ENCODE measurements at regions not wholly inside any gene's neighbourhood (a gene's known extent, or its start where the extent isn't known, plus 50 kb on each side); places are given as distances from the start of the nearest gene placed in this dataset.
A peak's percentile ranks its signal among the peaks of the same experiment; 100 is the strongest.

GRCh38 chr2:129755786-129756185 is 223.7 kb upstream of the RAB6C start:
- Histone ChIP-seq H3K9me3 (replicated peaks in 1 of 11) (peaks cover 0 to 4% (median 0%) of the 10 kb centered on the region in 11 experiments; a peak in 1 of 22 replicates), H3K27ac (no peak overlapping the region), H3K4me1 (peaks cover 17 to 22% (median 20%) of the 10 kb centered on the region in 10 experiments), H3K4me2 (peak overlapping the region in 1 of 11 experiments; percentile 10; a peak in 2 of 22 replicates), H3K36me3 (no peaks in the 10 kb centered on the region), H4K20me1 (no peaks in the 10 kb centered on the region), H3K27me3 (no peaks in the 10 kb centered on the region), H3K9ac (no peak overlapping the region), H3K4me3 (no peak overlapping the region)
- TF ChIP-seq Cebpa-rat (IDR thresholded peaks at IDR 0.05), result no peak

GRCh38 chr2:129756276-129756675 is 223.2 kb upstream of the RAB6C start:
- peaks cover 0 to 2% (median 0%) of the 10 kb centered on the region in 11 experiments; a peak in 1 of 22 replicates for H3K9me3 ChIP-seq (replicated peaks in 1 of 11)
- peaks cover 17 to 22% (median 20%) of the 10 kb centered on the region in 10 experiments for H3K4me1 ChIP-seq
- no peaks in the 10 kb centered on the region for H4K20me1 ChIP-seq
- TF ChIP-seq Cebpa-rat (IDR thresholded peaks at IDR 0.05), result no peak
- no peak overlapping the region for H3K9ac ChIP-seq
- H3K27me3 ChIP-seq, result no peaks in the 10 kb centered on the region
- no peak overlapping the region for H3K4me3 ChIP-seq
- no peak overlapping the region for H3K4me2 ChIP-seq
- no peak overlapping the region for H3K27ac ChIP-seq
- H3K36me3 ChIP-seq, result no peaks in the 10 kb centered on the region

DNA sequence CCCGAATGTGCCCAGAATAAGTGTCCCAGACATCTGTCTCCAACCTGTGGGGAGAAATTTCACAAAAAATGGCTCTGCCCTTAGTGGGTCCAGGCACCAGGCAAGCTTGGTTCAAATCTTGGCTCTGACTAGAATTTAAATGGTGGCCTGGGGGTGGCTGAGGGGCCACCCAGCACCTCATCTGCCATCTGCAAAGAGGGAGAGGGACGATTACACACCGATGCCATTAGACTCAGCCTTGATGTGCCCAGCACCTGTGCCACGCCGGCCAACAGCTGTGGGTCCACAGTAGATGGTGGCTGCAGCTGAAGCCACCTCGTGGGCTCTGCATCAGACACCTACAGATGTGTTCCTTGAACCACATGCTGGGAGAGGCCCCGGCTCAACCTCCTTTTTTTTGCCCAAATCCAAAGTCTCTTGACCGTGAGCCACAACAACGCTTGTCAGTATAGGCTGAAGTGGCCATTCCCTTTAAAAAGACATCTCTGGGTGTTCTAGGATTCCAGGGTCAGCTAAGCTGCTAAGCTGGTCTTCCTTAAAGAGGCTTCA is 222.0 kb upstream of the RAB6C start:
- no peak for TF ChIP-seq Cebpa-rat (IDR thresholded peaks at IDR 0.05)
- H3K4me2 ChIP-seq, result peak overlapping the region in 8 of 11 experiments; percentile 65 to 85 (median 76); a peak in 16 of 22 replicates
- no peak overlapping the region for H3K9ac ChIP-seq

GRCh38 chr2:129757915-129758783 is 221.3 kb upstream of the RAB6C start:
- H4K20me1 ChIP-seq, result no peaks in the 10 kb centered on the region
- peak overlapping the region in 7 of 11 experiments; percentile 8 to 53 (median 33); a peak in 8 of 22 replicates for H3K27ac ChIP-seq
- peaks cover 15 to 33% (median 23%) of the 10 kb centered on the region in 10 experiments for H3K4me1 ChIP-seq
- no peaks in the 10 kb centered on the region for H3K36me3 ChIP-seq
- TF ChIP-seq Cebpa-rat (IDR thresholded peaks at IDR 0.05), result no peak
- peak overlapping the region in 6 of 11 experiments; percentile 2 to 56 (median 26); a peak in 9 of 22 replicates for H3K9ac ChIP-seq
- H3K4me3 ChIP-seq, result peak overlapping the region in 2 of 10 experiments; percentile 5 to 38; a peak in 4 of 20 replicates
- H3K4me2 ChIP-seq, result peak overlapping the region; percentile 65 to 85 (median 74)
- peaks cover 0 to 2% (median 0%) of the 10 kb centered on the region in 11 experiments; a peak in 1 of 22 replicates for H3K9me3 ChIP-seq (replicated peaks in 1 of 11)
- no peaks in the 10 kb centered on the region for H3K27me3 ChIP-seq

More for the DNA sequence above, 222.0 kb upstream of the RAB6C start:
- H3K4me3 ChIP-seq, result no peak overlapping the region
- H3K27me3 ChIP-seq, result no peaks in the 10 kb centered on the region
- H3K27ac ChIP-seq, result no peak overlapping the region
- H3K36me3 ChIP-seq, result no peaks in the 10 kb centered on the region
- H4K20me1 ChIP-seq, result no peaks in the 10 kb centered on the region
- peaks cover 15 to 26% (median 20%) of the 10 kb centered on the region in 10 experiments for H3K4me1 ChIP-seq
- H3K9me3 ChIP-seq (replicated peaks in 1 of 11), result peaks cover 0 to 2% (median 0%) of the 10 kb centered on the region in 11 experiments; a peak in 1 of 22 replicates

GRCh38 chr2:129758784-129759471 is 220.5 kb upstream of the RAB6C start:
- peaks cover 0 to 2% (median 0%) of the 10 kb centered on the region in 11 experiments; a peak in 1 of 22 replicates for H3K9me3 ChIP-seq (replicated peaks in 1 of 11)
- peak overlapping the region in 6 of 11 experiments; percentile 2 to 56 (median 26); a peak in 9 of 22 replicates for H3K9ac ChIP-seq
- H3K4me3 ChIP-seq, result peak overlapping the region in 2 of 10 experiments; percentile 5 to 38; a peak in 4 of 20 replicates
- H4K20me1 ChIP-seq, result no peaks in the 10 kb centered on the region
- TF ChIP-seq Cebpa-rat (IDR thresholded peaks at IDR 0.05), result no peak
- no peaks in the 10 kb centered on the region for H3K27me3 ChIP-seq
- H3K27ac ChIP-seq, result peak overlapping the region in 7 of 11 experiments; percentile 8 to 53 (median 33); a peak in 8 of 22 replicates
- no peaks in the 10 kb centered on the region for H3K36me3 ChIP-seq
- H3K4me2 ChIP-seq, result peak overlapping the region; percentile 65 to 85 (median 74)
- H3K4me1 ChIP-seq, result peaks cover 19 to 37% (median 27%) of the 10 kb centered on the region in 10 experiments

DNA sequence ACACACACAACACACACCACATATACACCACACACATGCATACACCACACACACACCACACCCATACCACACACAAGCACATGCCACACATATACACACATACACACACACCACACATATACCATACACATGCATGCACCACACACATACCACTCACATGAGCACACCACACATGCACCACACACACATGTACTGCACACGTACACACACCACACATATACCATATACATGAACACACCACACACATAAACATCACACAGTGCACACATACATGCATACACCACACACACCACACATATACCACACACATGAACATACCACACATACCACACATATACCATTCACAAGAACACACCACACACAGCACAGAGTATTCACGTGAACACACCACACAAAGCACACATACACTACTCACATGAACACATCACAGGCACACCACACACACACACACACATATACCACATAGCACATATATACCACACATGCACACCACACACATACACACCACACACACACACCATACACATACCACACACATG is 219.9 kb upstream of the RAB6C start:
- Histone ChIP-seq H3K4me2 (peak overlapping the region; percentile 65 to 85 (median 74); a peak in 19 of 22 replicates), H3K36me3 (no peaks in the 10 kb centered on the region), H4K20me1 (no peaks in the 10 kb centered on the region), H3K4me1 (peaks cover 24 to 43% (median 33%) of the 10 kb centered on the region in 10 experiments), H3K27ac (no peak overlapping the region), H3K4me3 (no peak overlapping the region), H3K9ac (no peak overlapping the region), H3K27me3 (no peaks in the 10 kb centered on the region), H3K9me3 (replicated peaks in 1 of 11) (peaks cover 0 to 2% (median 0%) of the 10 kb centered on the region in 11 experiments; a peak in 1 of 22 replicates)
- no peak for TF ChIP-seq Cebpa-rat (IDR thresholded peaks at IDR 0.05)

GRCh38 chr2:129760669-129761068 is 218.8 kb upstream of the RAB6C start:
- no peak for TF ChIP-seq Cebpa-rat (IDR thresholded peaks at IDR 0.05)
- Histone ChIP-seq H3K4me3 (no peak overlapping the region), H3K4me1 (peaks cover 33 to 55% (median 44%) of the 10 kb centered on the region in 10 experiments), H3K9me3 (replicated peaks in 1 of 11) (peaks cover 0 to 2% (median 0%) of the 10 kb centered on the region in 11 experiments; a peak in 1 of 22 replicates), H3K27me3 (peaks cover 0 to 7% (median 0%) of the 10 kb centered on the region in 11 experiments; a peak in 4 of 22 replicates), H3K36me3 (no peaks in the 10 kb centered on the region), H4K20me1 (no peaks in the 10 kb centered on the region), H3K9ac (no peak overlapping the region), H3K4me2 (no peak overlapping the region), H3K27ac (no peak overlapping the region)

DNA sequence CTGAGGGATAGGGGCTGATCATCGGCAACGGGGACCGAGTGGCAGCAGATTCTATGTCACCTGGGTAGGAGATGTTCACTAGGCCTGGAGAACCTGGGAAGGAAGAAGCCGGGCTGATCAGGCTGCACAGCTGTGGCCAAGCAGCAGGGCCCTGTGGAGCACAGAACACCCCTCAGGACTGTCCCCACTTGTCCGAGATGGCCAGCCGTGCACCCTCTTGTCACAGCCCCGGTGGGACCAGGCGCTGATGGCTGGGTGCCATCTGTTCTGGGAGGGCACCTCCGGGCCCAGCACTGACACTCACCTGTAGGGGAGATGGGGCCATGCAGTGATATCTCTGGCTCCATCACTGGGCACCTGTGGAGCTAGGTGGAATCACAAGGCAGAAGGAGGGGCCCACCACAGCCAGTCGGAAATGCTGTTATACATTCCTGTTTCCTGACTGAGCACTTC is 217.9 kb upstream of the RAB6C start:
- Histone ChIP-seq H3K27ac (no peak overlapping the region), H3K36me3 (no peaks in the 10 kb centered on the region), H3K27me3 (peaks cover 0 to 16% (median 0%) of the 10 kb centered on the region in 11 experiments; a peak in 4 of 22 replicates), H4K20me1 (no peaks in the 10 kb centered on the region), H3K9ac (no peak overlapping the region), H3K4me1 (peaks cover 42 to 64% (median 53%) of the 10 kb centered on the region in 10 experiments), H3K9me3 (replicated peaks in 1 of 11) (peaks cover 0 to 2% (median 0%) of the 10 kb centered on the region in 11 experiments; a peak in 1 of 22 replicates), H3K4me2 (no peak overlapping the region), H3K4me3 (no peak overlapping the region)
- no peak for TF ChIP-seq Cebpa-rat (IDR thresholded peaks at IDR 0.05)

Measured in BLaER1 treated with 17β-estradiol and CSF1 and Interleukin-3, amounts not matched to agents 10 nM and 100 nM (cell line).